HFF-Myc (cell line): ENCODE measurements at regions not wholly inside any gene's neighbourhood (a gene's known extent, or its start where the extent isn't known, plus 50 kb on each side); places are given as distances from the start of the nearest gene placed in this dataset.

Source experiments
- DNase-seq: peaks from one replicate; pipeline ENCODE4 v3.0.0-alpha.2; 2011; ENCODE audit warnings: low read depth; ENCODE audit errors: extremely low read depth
- H3K4me3 ChIP-seq: replicated peaks from 2 replicates; pipeline ENCODE4 v1.5.1; 2011; ENCODE audit warnings: low read depth, mild to moderate bottlenecking, control low read depth, low read length
- TF ChIP-seq, protein P1 (sequence below): IDR thresholded peaks from 2 replicates; pipeline ENCODE4 v1.5.1; 2012; ENCODE audit warnings: mild to moderate bottlenecking, low read depth, low read length, control low read depth; ENCODE audit errors: missing control alignments

- no peak for DNase-seq
- H3K4me3 ChIP-seq, result no peak overlapping the region
- TF ChIP-seq, protein P1, sequence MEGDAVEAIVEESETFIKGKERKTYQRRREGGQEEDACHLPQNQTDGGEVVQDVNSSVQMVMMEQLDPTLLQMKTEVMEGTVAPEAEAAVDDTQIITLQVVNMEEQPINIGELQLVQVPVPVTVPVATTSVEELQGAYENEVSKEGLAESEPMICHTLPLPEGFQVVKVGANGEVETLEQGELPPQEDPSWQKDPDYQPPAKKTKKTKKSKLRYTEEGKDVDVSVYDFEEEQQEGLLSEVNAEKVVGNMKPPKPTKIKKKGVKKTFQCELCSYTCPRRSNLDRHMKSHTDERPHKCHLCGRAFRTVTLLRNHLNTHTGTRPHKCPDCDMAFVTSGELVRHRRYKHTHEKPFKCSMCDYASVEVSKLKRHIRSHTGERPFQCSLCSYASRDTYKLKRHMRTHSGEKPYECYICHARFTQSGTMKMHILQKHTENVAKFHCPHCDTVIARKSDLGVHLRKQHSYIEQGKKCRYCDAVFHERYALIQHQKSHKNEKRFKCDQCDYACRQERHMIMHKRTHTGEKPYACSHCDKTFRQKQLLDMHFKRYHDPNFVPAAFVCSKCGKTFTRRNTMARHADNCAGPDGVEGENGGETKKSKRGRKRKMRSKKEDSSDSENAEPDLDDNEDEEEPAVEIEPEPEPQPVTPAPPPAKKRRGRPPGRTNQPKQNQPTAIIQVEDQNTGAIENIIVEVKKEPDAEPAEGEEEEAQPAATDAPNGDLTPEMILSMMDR, result no peak
Observed at GRCh38 chr7:41754046-41754445, 51.2 kb upstream of the INHBA start.
